ENCODE measurements at regions not wholly inside any gene's neighbourhood (a gene's known extent, or its start where the extent isn't known, plus 50 kb on each side); places are given as distances from the start of the nearest gene placed in this dataset.
"Not testable (repeated sequence)": the region's sequence is repeated elsewhere in the genome, so short reads cannot be mapped to it uniquely, and the experiment has no call there.

DNA sequence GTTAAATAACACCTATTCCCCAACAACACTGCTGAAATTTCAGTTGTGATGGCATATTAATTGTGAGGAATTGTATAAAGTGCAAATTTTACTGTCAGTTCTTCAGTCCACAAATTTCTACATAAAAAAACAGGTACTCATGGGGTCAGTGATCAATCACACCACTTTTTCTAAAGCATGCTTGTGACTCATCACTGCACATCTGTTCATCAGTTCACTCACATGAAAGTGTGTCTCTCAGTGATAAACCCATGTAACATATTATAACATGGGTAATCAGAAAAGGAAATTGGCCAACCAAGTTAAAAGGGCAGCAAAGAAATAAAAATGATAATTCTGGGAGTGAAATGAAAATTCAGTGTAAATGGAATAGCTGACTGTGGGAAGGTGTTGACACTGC, 234.7 kb upstream of the FKBP1C start:
- H3K36me3 ChIP-seq (ENCODE audit: insufficient read depth, low read depth, low read length), result no peaks in the 10 kb centered on the region
- no peak overlapping the region for H3K27ac ChIP-seq (ENCODE audit: low read length)
- H3K9ac ChIP-seq (ENCODE audit: low read depth, low read length), result no peak overlapping the region
- H3K9me3 ChIP-seq (ENCODE audit: insufficient read depth, low read depth, low read length), result no peaks in the 10 kb centered on the region
- H3K4me3 ChIP-seq (ENCODE audit: low read length), result no peak overlapping the region
- H3K4me1 ChIP-seq (ENCODE audit: insufficient read depth, low read length), result no peaks in the 10 kb centered on the region
- no peaks in the 10 kb centered on the region for H3K27me3 ChIP-seq (ENCODE audit: insufficient read depth, low read length)

DNA sequence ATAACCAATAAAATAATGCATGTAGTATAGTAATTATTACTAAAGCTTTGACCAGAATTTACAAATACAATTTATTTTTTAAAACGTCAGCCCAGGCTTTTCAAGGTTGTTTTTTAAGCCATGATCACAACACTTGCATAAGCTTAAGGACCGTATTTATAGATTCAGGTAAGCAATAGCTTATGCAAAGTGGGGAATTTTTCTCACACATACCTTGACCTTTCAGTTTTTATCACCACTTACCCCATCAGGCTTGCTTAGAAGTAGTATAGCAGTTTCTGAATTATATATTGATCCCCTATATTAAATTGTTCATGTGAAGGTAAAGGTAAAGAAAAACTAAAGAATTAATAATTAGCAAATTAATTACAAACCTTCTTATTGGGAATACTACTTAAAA, 232.3 kb upstream of the FKBP1C start:
- Histone ChIP-seq H3K4me3 (ENCODE audit: low read length) (no peak overlapping the region), H3K27me3 (ENCODE audit: insufficient read depth, low read length) (no peaks in the 10 kb centered on the region), H3K36me3 (ENCODE audit: insufficient read depth, low read depth, low read length) (no peaks in the 10 kb centered on the region), H3K9ac (ENCODE audit: low read depth, low read length) (no peak overlapping the region), H3K9me3 (ENCODE audit: insufficient read depth, low read depth, low read length) (no peaks in the 10 kb centered on the region), H3K4me1 (ENCODE audit: insufficient read depth, low read length) (no peaks in the 10 kb centered on the region), H3K27ac (ENCODE audit: low read length) (no peak overlapping the region)

DNA sequence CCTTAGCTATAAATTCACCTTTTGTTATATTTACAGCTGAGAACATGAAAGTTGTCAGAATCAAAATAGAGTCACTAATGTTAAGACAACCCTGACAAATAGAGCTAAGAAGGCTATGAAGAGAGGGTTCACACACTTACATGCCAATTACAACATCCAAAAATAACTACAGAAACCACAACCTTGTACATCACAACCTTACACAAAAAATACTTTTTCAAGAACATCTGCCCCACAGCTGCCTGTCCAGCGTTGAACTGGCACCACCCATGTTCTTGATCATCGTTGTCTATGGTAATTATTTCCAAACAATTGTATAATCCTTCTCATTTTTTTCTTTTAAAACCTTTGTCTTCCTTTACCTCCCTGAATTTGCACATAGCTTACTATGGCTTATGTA, 231.2 kb upstream of the FKBP1C start:
- no peaks in the 10 kb centered on the region for H3K4me1 ChIP-seq (ENCODE audit: insufficient read depth, low read length)
- H3K4me3 ChIP-seq (ENCODE audit: low read length), result no peak overlapping the region
- no peak overlapping the region for H3K9ac ChIP-seq (ENCODE audit: low read depth, low read length)
- no peaks in the 10 kb centered on the region for H3K9me3 ChIP-seq (ENCODE audit: insufficient read depth, low read depth, low read length)
- no peaks in the 10 kb centered on the region for H3K36me3 ChIP-seq (ENCODE audit: insufficient read depth, low read depth, low read length)
- H3K27me3 ChIP-seq (ENCODE audit: insufficient read depth, low read length), result no peaks in the 10 kb centered on the region
- H3K27ac ChIP-seq (ENCODE audit: low read length), result no peak overlapping the region

DNA sequence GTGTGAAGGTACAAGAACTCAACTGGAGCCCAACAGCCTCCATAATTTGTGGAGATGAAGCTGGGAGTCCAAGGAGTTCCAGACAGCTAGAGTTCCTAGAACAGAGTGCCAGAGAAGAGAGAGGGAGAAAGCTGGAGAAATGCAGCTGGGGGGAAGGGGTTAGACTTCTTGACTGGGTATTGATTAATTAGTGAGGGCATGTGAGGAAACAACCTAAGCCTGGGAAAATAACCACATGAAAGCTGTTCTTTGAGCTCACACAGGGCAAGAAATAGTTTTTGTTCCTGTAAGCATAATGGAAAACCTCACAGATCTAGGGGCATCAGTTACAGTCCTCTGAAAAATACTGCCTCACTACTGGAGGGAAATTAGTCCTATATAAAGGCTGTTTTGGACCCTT, 230.5 kb upstream of the FKBP1C start:
- Histone ChIP-seq H3K36me3 (ENCODE audit: insufficient read depth, low read depth, low read length) (no peaks in the 10 kb centered on the region), H3K9ac (ENCODE audit: low read depth, low read length) (no peak overlapping the region), H3K27ac (ENCODE audit: low read length) (no peak overlapping the region), H3K9me3 (ENCODE audit: insufficient read depth, low read depth, low read length) (no peaks in the 10 kb centered on the region), H3K4me1 (ENCODE audit: insufficient read depth, low read length) (no peaks in the 10 kb centered on the region), H3K27me3 (ENCODE audit: insufficient read depth, low read length) (no peaks in the 10 kb centered on the region), H3K4me3 (ENCODE audit: low read length) (no peak overlapping the region)

DNA sequence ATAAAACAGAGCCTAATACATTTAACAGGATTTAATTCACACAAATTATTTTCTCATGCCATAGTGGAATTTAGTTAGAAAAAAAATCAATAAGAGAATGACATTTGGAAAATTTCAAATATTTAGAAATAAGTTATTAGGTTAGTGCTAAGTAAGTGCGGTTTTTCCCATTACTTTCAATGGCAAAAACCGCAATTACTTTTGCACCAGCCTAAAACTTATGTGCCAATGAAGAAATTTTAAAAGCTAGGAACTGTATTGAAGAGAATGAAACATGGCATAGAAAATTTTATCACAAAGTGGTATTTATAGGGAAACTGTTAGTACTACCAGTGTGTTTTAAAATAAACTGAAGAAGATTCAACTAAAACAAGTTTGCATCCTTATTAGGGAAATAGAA, 228.3 kb upstream of the FKBP1C start:
- Histone ChIP-seq H3K9me3 (ENCODE audit: insufficient read depth, low read depth, low read length) (no peaks in the 10 kb centered on the region), H3K4me3 (ENCODE audit: low read length) (no peak overlapping the region), H3K27ac (ENCODE audit: low read length) (no peak overlapping the region), H3K36me3 (ENCODE audit: insufficient read depth, low read depth, low read length) (no peaks in the 10 kb centered on the region), H3K9ac (ENCODE audit: low read depth, low read length) (no peak overlapping the region), H3K27me3 (ENCODE audit: insufficient read depth, low read length) (no peaks in the 10 kb centered on the region), H3K4me1 (ENCODE audit: insufficient read depth, low read length) (no peaks in the 10 kb centered on the region)

DNA sequence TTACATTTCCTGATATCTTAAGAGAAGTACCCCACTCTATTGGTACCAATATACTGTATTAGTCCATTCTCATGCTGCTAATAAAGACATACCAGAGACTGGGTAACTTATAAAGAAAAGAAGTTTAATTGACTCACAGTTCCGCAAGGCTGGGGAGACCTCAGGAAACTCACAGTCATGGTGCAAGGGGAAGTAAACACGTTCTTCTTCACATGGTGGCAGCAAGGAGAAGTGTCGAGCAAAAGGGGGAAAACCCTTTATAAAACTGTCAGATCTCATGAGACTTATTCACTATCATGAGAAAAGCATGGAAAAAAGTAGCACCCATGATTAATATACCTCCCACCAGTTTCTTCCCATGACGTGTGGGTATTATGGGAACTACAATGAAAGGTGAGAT, 219.6 kb upstream of the FKBP1C start:
- not testable (repeated sequence) for H3K4me1 ChIP-seq (ENCODE audit: insufficient read depth, low read length); H3K9me3 ChIP-seq (ENCODE audit: insufficient read depth, low read depth, low read length); H3K27me3 ChIP-seq (ENCODE audit: insufficient read depth, low read length); H3K27ac ChIP-seq (ENCODE audit: low read length); H3K36me3 ChIP-seq (ENCODE audit: insufficient read depth, low read depth, low read length); H3K4me3 ChIP-seq (ENCODE audit: low read length); H3K9ac ChIP-seq (ENCODE audit: low read depth, low read length)

DNA sequence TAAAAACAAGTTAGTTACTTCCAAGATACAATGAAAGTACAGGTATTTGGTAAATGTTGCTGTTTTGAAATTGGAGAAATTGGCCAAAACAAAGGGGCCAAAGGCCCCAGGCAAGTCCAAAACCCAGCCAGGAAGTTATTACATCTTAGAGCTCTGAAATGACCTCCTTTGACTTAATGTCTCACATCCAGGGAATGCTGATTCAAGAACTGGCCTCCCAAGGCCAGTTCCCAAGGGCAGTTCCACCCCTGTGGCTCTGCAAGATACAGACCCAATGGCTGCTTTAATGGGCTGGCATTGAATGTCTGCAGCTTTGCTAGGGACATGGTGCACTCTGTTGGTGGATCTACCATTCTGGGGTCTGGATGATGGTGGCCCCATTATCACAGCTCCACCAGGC, 217.3 kb upstream of the FKBP1C start:
- Histone ChIP-seq H3K9ac (ENCODE audit: low read depth, low read length) (no peak overlapping the region), H3K4me3 (ENCODE audit: low read length) (no peak overlapping the region), H3K9me3 (ENCODE audit: insufficient read depth, low read depth, low read length) (no peaks in the 10 kb centered on the region), H3K4me1 (ENCODE audit: insufficient read depth, low read length) (peaks cover 4% of the 10 kb centered on the region; the same call in 1 of the 2 replicates), H3K36me3 (ENCODE audit: insufficient read depth, low read depth, low read length) (no peaks in the 10 kb centered on the region), H3K27me3 (ENCODE audit: insufficient read depth, low read length) (no peaks in the 10 kb centered on the region), H3K27ac (ENCODE audit: low read length) (no peak overlapping the region)

DNA sequence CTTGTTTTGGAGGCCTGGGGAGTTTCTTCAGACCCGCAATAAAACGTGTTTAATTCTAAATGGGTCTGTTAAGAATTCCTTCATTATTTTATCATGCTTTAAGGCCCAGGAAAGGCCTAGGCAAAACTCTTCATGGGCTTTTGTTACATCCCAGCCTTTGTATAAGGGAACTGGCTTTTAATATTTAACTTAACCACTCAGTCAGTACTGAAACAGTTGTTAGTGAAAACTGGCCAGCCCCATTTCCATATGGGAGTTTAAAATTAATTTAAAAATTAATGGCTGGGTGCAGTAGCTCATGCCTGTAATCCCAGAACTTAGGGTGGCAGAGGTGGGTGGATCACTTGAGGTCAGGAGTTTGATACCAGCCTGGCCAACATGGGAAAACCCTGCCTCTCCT, 213.2 kb upstream of the FKBP1C start:
- Histone ChIP-seq H3K4me3 (ENCODE audit: low read length) (no peak overlapping the region), H3K9ac (ENCODE audit: low read depth, low read length) (no peak overlapping the region), H3K27me3 (ENCODE audit: insufficient read depth, low read length) (no peaks in the 10 kb centered on the region), H3K36me3 (ENCODE audit: insufficient read depth, low read depth, low read length) (no peaks in the 10 kb centered on the region), H3K27ac (ENCODE audit: low read length) (no peak overlapping the region), H3K9me3 (ENCODE audit: insufficient read depth, low read depth, low read length) (no peaks in the 10 kb centered on the region), H3K4me1 (ENCODE audit: insufficient read depth, low read length) (peaks cover 10% of the 10 kb centered on the region; the same call in 1 of the 2 replicates)

DNA sequence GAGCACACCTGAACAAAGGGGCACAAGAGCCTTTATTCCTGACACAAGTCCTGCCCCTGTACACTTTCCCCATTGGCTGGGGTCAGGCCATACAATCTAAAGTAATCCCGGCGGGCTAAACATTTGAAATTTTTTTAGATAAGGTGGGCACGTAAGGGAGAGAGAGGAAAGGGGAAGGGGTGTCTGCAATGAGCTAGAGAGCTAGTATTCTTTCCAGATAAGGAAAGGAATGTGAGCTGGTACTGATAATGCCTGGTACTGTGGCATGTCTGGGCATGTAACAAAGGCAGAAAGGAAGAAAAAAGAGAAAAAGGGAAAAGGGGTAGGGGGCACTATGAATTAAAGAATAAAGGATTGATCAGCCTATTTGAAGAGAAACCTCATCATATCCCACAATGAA, 212.0 kb upstream of the FKBP1C start:
- H3K27me3 ChIP-seq (ENCODE audit: insufficient read depth, low read length); H3K36me3 ChIP-seq (ENCODE audit: insufficient read depth, low read depth, low read length); H3K9me3 ChIP-seq (ENCODE audit: insufficient read depth, low read depth, low read length); H3K4me3 ChIP-seq (ENCODE audit: low read length): not testable (repeated sequence)
- Histone ChIP-seq H3K4me1 (ENCODE audit: insufficient read depth, low read length) (peaks cover 10% of the 10 kb centered on the region; the same call in 1 of the 2 replicates), H3K27ac (ENCODE audit: low read length) (peak overlapping the region; percentile 11), H3K9ac (ENCODE audit: low read depth, low read length) (peak overlapping the region; percentile 60; the same call in 1 of the 2 replicates)

DNA sequence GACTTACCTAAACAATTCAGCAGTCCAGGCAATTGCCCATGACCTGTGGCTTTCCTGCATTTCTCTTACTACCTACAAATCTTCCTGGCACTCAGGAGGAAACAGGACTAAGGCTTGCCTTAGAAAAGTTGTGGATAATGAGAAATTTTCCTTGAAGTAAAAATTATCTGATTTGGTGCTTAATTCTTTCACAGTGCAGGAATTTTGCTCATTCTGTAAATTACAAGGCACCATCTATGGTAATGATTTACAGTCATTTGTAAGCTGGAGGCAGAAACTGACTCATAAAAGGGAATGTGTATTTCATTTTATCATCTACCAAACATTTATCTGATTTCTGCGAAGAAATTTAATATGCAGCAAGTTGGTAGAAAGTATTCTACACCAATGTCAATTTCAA, 211.5 kb upstream of the FKBP1C start:
- peak overlapping the region; percentile 60; the same call in 1 of the 2 replicates for H3K9ac ChIP-seq (ENCODE audit: low read depth, low read length)
- H3K27ac ChIP-seq (ENCODE audit: low read length), result peak overlapping the region; percentile 11
- H3K27me3 ChIP-seq (ENCODE audit: insufficient read depth, low read length), result no peaks in the 10 kb centered on the region
- H3K36me3 ChIP-seq (ENCODE audit: insufficient read depth, low read depth, low read length), result no peaks in the 10 kb centered on the region
- H3K9me3 ChIP-seq (ENCODE audit: insufficient read depth, low read depth, low read length), result no peaks in the 10 kb centered on the region
- no peak overlapping the region for H3K4me3 ChIP-seq (ENCODE audit: low read length)
- H3K4me1 ChIP-seq (ENCODE audit: insufficient read depth, low read length), result peaks cover 10% of the 10 kb centered on the region; the same call in 1 of the 2 replicates

DNA sequence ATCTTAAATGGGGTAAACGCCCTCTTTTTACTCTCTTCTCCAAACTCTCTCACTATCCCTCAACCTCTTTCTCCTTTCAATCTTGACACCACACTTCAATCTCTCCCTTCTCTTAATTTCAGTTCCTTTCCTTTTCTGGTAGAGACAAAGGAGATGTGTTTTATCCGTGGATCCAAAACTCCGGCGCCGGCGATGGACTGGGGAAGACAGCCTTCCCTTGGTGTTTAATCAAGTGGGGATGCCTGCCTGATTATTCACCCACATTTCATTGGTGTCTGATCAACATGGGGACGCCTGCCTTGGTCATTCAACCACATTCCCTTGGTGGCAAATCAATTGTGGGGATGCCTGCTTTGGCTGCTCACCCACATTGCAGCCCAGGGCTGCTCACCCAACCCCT, 205.3 kb upstream of the FKBP1C start:
- H3K36me3 ChIP-seq (ENCODE audit: insufficient read depth, low read depth, low read length); H3K9me3 ChIP-seq (ENCODE audit: insufficient read depth, low read depth, low read length); H3K27ac ChIP-seq (ENCODE audit: low read length); H3K4me3 ChIP-seq (ENCODE audit: low read length); H3K27me3 ChIP-seq (ENCODE audit: insufficient read depth, low read length); H3K4me1 ChIP-seq (ENCODE audit: insufficient read depth, low read length); H3K9ac ChIP-seq (ENCODE audit: low read depth, low read length): not testable (repeated sequence)

DNA sequence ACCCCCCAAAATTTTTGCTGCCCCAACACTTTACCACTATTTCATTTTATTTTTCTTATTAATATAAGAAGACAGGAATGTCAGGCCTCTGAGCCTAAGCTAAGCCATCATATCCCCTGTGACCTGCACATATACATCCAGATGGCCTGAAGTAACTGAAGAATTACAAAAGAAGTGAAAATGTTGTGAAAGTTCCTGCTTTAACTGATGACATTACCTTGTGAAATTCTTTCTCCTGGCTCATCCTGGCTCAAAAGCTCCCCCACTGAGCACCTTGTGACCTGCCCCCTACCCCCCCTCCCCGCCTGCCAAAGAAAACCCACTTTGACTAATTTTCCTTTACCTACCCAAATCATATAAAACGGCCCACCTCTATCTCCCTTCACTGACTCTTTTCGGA, 200.3 kb upstream of the FKBP1C start:
- not testable (repeated sequence) for H3K9ac ChIP-seq (ENCODE audit: low read depth, low read length); H3K4me3 ChIP-seq (ENCODE audit: low read length)

DNA sequence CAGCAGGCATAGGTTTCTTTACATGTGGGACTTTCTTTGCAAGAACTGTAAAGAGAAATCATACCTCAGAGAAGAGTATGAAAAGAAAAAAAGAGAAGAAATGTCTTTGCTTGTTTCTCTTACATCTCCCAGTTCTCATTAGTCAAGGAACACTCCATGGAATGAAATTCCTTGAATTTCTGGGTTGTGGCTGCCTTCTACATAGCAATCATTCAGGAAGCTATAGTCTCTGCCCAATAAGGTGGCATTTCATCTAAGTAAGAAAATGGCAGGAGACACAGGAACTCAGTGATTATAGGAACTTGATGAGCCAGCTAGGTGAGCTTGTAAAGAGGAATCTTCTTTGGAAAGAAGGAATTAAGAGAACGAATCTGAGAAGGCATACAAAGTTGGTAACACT, 197.0 kb upstream of the FKBP1C start:
- H3K4me3 ChIP-seq (ENCODE audit: low read length), result no peak overlapping the region
- no peaks in the 10 kb centered on the region for H3K27me3 ChIP-seq (ENCODE audit: insufficient read depth, low read length)
- no peaks in the 10 kb centered on the region for H3K36me3 ChIP-seq (ENCODE audit: insufficient read depth, low read depth, low read length)
- H3K27ac ChIP-seq (ENCODE audit: low read length), result no peak overlapping the region
- no peaks in the 10 kb centered on the region for H3K9me3 ChIP-seq (ENCODE audit: insufficient read depth, low read depth, low read length)
- no peak overlapping the region for H3K9ac ChIP-seq (ENCODE audit: low read depth, low read length)
- H3K4me1 ChIP-seq (ENCODE audit: insufficient read depth, low read length), result no peaks in the 10 kb centered on the region

More for the DNA sequence above, 200.3 kb upstream of the FKBP1C start:
- not testable (repeated sequence) for H3K36me3 ChIP-seq (ENCODE audit: insufficient read depth, low read depth, low read length); H3K9me3 ChIP-seq (ENCODE audit: insufficient read depth, low read depth, low read length); H3K27me3 ChIP-seq (ENCODE audit: insufficient read depth, low read length); H3K27ac ChIP-seq (ENCODE audit: low read length); H3K4me1 ChIP-seq (ENCODE audit: insufficient read depth, low read length)
